Sigmoid colon (tissue), 4 donors: ENCODE measurements at regions not wholly inside any gene's neighbourhood (a gene's known extent, or its start where the extent isn't known, plus 50 kb on each side); places are given as distances from the start of the nearest gene placed in this dataset.

Source experiments
- POLR2A ChIP-seq, 2 donors: fragments of 450-650 bp; IDR thresholded peaks; one replicate each; pipeline ENCODE4 v1.6.1; 2016; ENCODE audit warnings: antibody characterized with exemption in 2 of 2, mild to moderate bottlenecking in 2 of 2, moderate library complexity in 2 of 2
- POLR2AphosphoS5 ChIP-seq, 4 donors: sonication (generic); formaldehyde crosslinking; IDR thresholded peaks; one replicate each; pipeline ENCODE4 v1.6.1; 2017; ENCODE audit warnings: antibody characterized with exemption in 4 of 4
- TF ChIP-seq, protein P1 (sequence below), 4 experiments: fragments of 450-650 bp in 3 of 4; fragments of 200-600 bp in 1 of 4; IDR thresholded peaks; one replicate each; pipeline ENCODE4 v1.5.1; 2016 to 2019; ENCODE audit warnings: antibody characterized with exemption in 4 of 4, mild to moderate bottlenecking in 3 of 4, moderate library complexity in 2 of 4

DNA sequence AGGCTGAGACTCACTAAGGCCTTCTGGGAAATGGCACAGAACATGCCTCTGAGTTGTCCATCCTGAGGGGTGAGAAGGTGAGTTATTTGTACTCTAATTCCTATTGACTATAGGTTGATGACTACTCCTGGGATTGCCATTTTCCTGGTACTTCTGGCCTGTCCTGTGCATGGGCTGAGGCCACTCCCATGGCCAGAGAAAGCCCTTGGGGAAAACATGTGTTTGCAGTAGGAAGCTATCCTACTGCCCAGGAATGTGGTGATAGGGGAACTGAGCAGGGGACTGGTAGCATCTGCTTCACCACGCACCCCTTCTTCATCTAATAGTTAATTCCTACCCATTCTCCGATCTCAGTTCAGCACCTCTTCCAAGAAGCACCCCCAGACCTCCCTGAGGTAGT lies 62.6 kb upstream of the MEX3C start:
- TF ChIP-seq, protein P1, sequence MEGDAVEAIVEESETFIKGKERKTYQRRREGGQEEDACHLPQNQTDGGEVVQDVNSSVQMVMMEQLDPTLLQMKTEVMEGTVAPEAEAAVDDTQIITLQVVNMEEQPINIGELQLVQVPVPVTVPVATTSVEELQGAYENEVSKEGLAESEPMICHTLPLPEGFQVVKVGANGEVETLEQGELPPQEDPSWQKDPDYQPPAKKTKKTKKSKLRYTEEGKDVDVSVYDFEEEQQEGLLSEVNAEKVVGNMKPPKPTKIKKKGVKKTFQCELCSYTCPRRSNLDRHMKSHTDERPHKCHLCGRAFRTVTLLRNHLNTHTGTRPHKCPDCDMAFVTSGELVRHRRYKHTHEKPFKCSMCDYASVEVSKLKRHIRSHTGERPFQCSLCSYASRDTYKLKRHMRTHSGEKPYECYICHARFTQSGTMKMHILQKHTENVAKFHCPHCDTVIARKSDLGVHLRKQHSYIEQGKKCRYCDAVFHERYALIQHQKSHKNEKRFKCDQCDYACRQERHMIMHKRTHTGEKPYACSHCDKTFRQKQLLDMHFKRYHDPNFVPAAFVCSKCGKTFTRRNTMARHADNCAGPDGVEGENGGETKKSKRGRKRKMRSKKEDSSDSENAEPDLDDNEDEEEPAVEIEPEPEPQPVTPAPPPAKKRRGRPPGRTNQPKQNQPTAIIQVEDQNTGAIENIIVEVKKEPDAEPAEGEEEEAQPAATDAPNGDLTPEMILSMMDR (IDR thresholded peaks at IDR 0.05): no peak
- TF ChIP-seq POLR2AphosphoS5 (IDR thresholded peaks at IDR 0.05) (no peak), POLR2A (IDR thresholded peaks at IDR 0.05) (no peak)
